CD4-positive, alpha-beta T cell (primary cell): ENCODE measurements at regions not wholly inside any gene's neighbourhood (a gene's known extent, or its start where the extent isn't known, plus 50 kb on each side); places are given as distances from the start of the nearest gene placed in this dataset.

Experiments used
- ATAC-seq: fragments of 200-7000 bp; cut with Tn5 transposase; one replicate; pipeline ENCODE4 v1.10.0; 2022; ENCODE audit warnings: mild to moderate bottlenecking; ENCODE audit not compliant: poor library complexity
- CTCF ChIA-PET: fragments of 350-600 bp; sonication (Branson Sonifier 250); formaldehyde crosslinking; loops from one replicate; lab custom pipeline; 2021; ENCODE audit warnings: antibody characterized with exemption, inconsistent platforms; lab: Charles Lee
- POLR2A ChIA-PET: fragments of 350-600 bp; sonication (Branson Sonifier 250); formaldehyde crosslinking; loops from one replicate; lab custom pipeline; 2021; ENCODE audit warnings: antibody characterized with exemption, inconsistent platforms; lab: Charles Lee
- DNase-seq, 14 experiments: peaks; one replicate each; pipeline ENCODE4 v3.0.0-alpha.2; 2013 to 2020; ENCODE audit warnings: mixed read lengths in 2 of 14
- H3K27ac ChIP-seq, 2 donors: one replicate each; pipeline versions ENCODE4 v1.5.1 to v1.7.0; 2013; ENCODE audit warnings: low read length in 2 of 2, low read depth in 1 of 2, mild to moderate bottlenecking in 1 of 2
- H3K27me3 ChIP-seq, 2 experiments: 1 replicate in 1 of 2; 2 replicates in 1 of 2; pipeline versions ENCODE4 v1.6.1 to v1.7.0; 2013; ENCODE audit warnings: low read length in 2 of 2, control low read depth in 1 of 2, mild to moderate bottlenecking in 1 of 2, moderate library complexity in 1 of 2; ENCODE audit not compliant: insufficient read depth in 2 of 2, control insufficient read depth in 1 of 2
- H3K36me3 ChIP-seq: one replicate; pipeline ENCODE4 v1.6.1; 2013; ENCODE audit warnings: low read length, control low read depth; ENCODE audit not compliant: insufficient read depth
- H3K4me1 ChIP-seq: one replicate; pipeline ENCODE4 v1.6.1; 2013; ENCODE audit warnings: low read length, control low read depth; ENCODE audit not compliant: insufficient read depth
- H3K4me3 ChIP-seq: one replicate; pipeline ENCODE4 v1.5.1; 2013; ENCODE audit warnings: mild to moderate bottlenecking, low read length, moderate library complexity
- H3K9me3 ChIP-seq, 2 experiments: 1 replicate in 1 of 2; 2 replicates in 1 of 2; pipeline versions ENCODE4 v1.6.1 to v1.7.0; 2013; ENCODE audit warnings: low read length in 2 of 2, mild to moderate bottlenecking in 2 of 2, control low read depth in 1 of 2, moderate library complexity in 1 of 2; ENCODE audit not compliant: control insufficient read depth in 1 of 2, insufficient read depth in 1 of 2
- H3K27ac Mint-ChIP-seq: one replicate; pipeline ENCODE4 v1.8.0; 2020; ENCODE audit warnings: mixed read lengths
- H3K27me3 Mint-ChIP-seq: one replicate; pipeline ENCODE4 v1.8.0; 2021; ENCODE audit warnings: mixed read lengths
- H3K36me3 Mint-ChIP-seq: one replicate; pipeline ENCODE4 v1.8.0; 2021; ENCODE audit warnings: low read depth, mixed read lengths
- H3K4me1 Mint-ChIP-seq: one replicate; pipeline ENCODE4 v1.8.0; 2021; ENCODE audit warnings: low read depth, mixed read lengths
- H3K4me3 Mint-ChIP-seq: one replicate; pipeline ENCODE4 v1.8.0; 2020; ENCODE audit warnings: mild to moderate bottlenecking, mixed read lengths
- H3K9me3 Mint-ChIP-seq: one replicate; pipeline ENCODE4 v1.8.0; 2020; ENCODE audit warnings: mixed read lengths
- CTCF ChIP-seq: fragments of 200-600 bp; IDR thresholded peaks from one replicate; pipeline ENCODE4 v1.8.0; 2022; ENCODE audit warnings: antibody characterized with exemption, mild to moderate bottlenecking
- intact Hi-C, 2 experiments: fragments of 100-400 bp; cut with DNase I in 1 of 2; cut with micrococcal nuclease in 1 of 2; formaldehyde crosslinking; loops; one replicate each; pipeline versions ENCODE4 v1.15.1 to v1.9.0; 2023 to 2025; cut with DNase I, micrococcal nuclease

- Histone ChIP-seq H3K4me3 (no peak overlapping the region), H3K27ac (no peak overlapping the region), H3K36me3 (no peaks in the 10 kb centered on the region), H3K4me1 (peaks cover 29% of the 10 kb centered on the region), H3K27me3 (no peaks in the 10 kb centered on the region), H3K9me3 (peaks cover 0 to 3% of the 10 kb centered on the region in 2 experiments)
- no peaks in the 10 kb centered on the region for H3K27me3 Mint-ChIP-seq
- H3K4me1 Mint-ChIP-seq, result peaks cover 47% of the 10 kb centered on the region
- CTCF ChIA-PET, result no interaction called here
- DNase-seq, result peak in 7 of 14 experiments; percentile 24 to 61 (median 43)
- H3K36me3 Mint-ChIP-seq, result no peaks in the 10 kb centered on the region
- TF ChIP-seq CTCF, result no peak
- POLR2A ChIA-PET, result interaction anchor here (1.0 to 2.0 kb wide), 2 partner anchors 10 to 26 kb away, joined by 4 to 24 read pairs; no protein-coding TSS in a partner anchor
- peak overlapping the region; percentile 48 for H3K4me3 Mint-ChIP-seq
- H3K9me3 Mint-ChIP-seq, result no peaks in the 10 kb centered on the region
- peak; percentile 97 for ATAC-seq
- intact Hi-C loops, result loop anchor here in 1 of 2 experiments (2.0 kb wide), 1 partner anchor 25 kb away; no protein-coding TSS in a partner anchor
- H3K27ac Mint-ChIP-seq, result peak overlapping the region; percentile 70
Measured at GRCh38 chr2:109057686-109058085, 68.7 kb upstream of the EDAR start.

DNA sequence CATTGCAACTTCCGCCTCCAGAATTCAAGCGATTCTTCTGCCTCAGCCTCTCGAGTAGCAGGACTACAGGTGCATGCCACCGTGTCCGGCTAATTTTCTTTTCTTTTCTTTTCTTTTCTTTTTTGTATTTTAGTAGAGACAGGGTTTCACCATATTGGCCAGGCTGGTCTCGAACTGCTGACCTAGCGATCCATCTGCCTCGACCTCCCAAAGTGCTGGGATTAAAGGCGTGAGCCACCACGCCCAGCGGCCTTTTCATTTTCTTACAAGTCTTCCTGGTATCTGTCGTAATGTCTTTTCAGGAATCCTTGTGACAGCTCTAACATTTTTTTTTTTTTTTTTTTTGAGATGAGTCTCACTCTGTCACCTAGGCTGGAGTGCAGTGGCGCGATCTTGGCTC, 66.4 kb upstream of the EDAR start:
- Histone ChIP-seq H3K4me3 (no peak overlapping the region), H3K4me1 (peaks cover 24% of the 10 kb centered on the region), H3K36me3 (no peaks in the 10 kb centered on the region), H3K9me3 (peaks cover 0 to 3% of the 10 kb centered on the region in 2 experiments), H3K27me3 (no peaks in the 10 kb centered on the region), H3K27ac (no peak overlapping the region)
- Mint-ChIP-seq H3K9me3 (no peaks in the 10 kb centered on the region), H3K27me3 (no peaks in the 10 kb centered on the region), H3K4me1 (peaks cover 35% of the 10 kb centered on the region), H3K27ac (no peak overlapping the region), H3K36me3 (no peaks in the 10 kb centered on the region), H3K4me3 (no peak overlapping the region)
- CTCF ChIA-PET, result no interaction called here
- DNase-seq, result no peak
- no peak for TF ChIP-seq CTCF
- POLR2A ChIA-PET, result interaction anchor here (1.3 kb wide), 1 partner anchor 24 kb away, joined by 4 read pairs; no protein-coding TSS in a partner anchor
- intact Hi-C loops, result no loop called here
- ATAC-seq, result no peak

- ChIA-PET CTCF (no interaction called here), POLR2A (interaction anchor here (1.3 to 1.4 kb wide), 2 partner anchors 23 kb away, joined by 4 to 7 read pairs; no protein-coding TSS in a partner anchor)
- intact Hi-C loops, result no loop called here
- Histone ChIP-seq H3K36me3 (no peaks in the 10 kb centered on the region), H3K27ac (no peak overlapping the region), H3K4me3 (no peak overlapping the region), H3K4me1 (peaks cover 19% of the 10 kb centered on the region), H3K27me3 (no peaks in the 10 kb centered on the region), H3K9me3 (peaks cover 0 to 3% of the 10 kb centered on the region in 2 experiments)
- Mint-ChIP-seq H3K4me1 (peaks cover 29% of the 10 kb centered on the region), H3K4me3 (no peak overlapping the region), H3K27me3 (no peaks in the 10 kb centered on the region), H3K27ac (no peak overlapping the region), H3K9me3 (no peaks in the 10 kb centered on the region), H3K36me3 (no peaks in the 10 kb centered on the region)
- TF ChIP-seq CTCF, result no peak
- DNase-seq (no peak), ATAC-seq (no peak)
Measured at GRCh38 chr2:109054865-109055264, 65.8 kb upstream of the EDAR start.
